T-helper 2 cell (primary cell): ENCODE measurements at regions not wholly inside any gene's neighbourhood (a gene's known extent, or its start where the extent isn't known, plus 50 kb on each side); places are given as distances from the start of the nearest gene placed in this dataset.
"Not testable (repeated sequence)": the region's sequence is repeated elsewhere in the genome, so short reads cannot be mapped to it uniquely, and the experiment has no call there.

Experiments used
- DNase-seq, 5 experiments: peaks; one replicate each; pipeline versions ENCODE4 v3.0.0 to v3.0.0-alpha.2; 2012 to 2022

DNA sequence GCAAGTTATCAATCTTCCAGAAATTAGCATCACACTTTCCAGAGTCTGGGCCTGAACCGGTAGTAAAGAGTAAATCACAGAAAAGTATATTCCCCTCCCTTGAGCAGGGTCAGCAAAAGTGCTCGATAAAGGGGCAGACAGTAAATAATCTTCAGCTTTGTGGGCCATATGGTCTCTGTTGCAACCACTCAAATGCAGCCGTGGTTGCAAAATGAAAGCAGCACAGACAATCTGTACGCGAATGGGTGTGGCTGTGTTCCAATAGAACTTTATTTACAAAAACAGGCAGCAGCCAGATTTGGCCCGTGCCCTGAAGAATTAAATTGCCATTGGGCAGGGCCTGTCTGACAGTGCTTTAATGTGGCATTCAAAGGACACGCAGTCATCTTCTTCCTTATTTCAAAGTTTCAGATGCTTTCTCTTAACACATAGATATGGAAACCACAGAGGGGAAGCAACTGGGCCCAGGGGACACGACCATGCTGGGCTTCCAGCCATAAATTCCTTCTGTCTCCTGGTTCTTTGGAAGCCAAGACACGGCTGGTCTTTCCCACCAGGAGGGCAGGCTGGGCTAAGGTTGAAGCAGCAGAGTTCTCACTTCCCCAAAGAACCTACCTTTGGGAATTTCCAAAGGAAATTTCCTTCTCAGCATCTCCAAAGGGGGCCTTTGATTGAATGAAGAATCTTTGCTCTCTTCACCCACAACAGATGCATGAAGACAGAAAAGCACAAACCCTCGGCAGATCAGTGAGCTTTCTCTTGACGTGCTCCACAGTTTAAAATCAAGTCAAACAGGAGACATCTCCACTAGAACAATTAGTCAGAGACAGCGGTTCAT is 489.8 kb upstream of the PROK2 start:
- DNase-seq = peak in 1 of 5 experiments; percentile 59

DNA sequence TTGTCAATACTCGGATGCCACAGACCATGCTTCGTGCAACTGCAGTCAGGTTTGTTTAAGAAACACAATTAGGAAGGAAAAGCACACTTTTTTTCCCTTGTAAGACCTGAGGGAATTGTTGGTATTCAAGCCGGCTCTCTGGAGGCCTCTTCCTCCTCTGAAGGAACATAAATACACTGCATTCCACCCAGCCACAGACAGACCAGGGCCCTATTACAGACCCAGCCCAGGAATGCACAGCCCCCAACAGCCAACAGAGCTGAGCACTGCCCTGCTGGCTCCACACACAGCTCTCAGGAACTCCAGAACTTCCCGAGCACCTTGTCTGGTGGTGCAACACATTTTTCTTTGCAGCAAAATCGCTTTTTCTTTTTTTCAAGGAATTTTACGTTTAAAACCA is 488.7 kb upstream of the PROK2 start:
- DNase-seq = no peak

DNA sequence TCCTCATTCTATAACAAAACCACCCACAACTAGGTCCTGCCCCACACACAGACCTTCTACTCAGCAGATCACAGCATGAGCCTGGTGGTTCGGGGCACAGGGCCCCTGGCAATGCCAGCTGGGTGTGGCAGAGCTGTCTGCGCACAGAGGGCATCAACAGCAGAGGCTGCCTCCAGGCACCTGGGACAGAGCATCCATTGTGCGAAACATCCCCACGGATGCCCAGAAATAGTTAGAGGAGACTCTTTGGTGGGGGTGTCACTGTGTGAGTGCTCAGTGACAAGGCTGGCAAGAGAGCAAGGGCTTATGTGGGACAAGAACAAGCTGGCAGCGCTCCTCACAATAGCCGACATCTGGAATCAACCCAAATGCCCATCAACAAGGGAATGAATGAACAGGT is 487.4 kb upstream of the PROK2 start:
- no peak for DNase-seq

DNA sequence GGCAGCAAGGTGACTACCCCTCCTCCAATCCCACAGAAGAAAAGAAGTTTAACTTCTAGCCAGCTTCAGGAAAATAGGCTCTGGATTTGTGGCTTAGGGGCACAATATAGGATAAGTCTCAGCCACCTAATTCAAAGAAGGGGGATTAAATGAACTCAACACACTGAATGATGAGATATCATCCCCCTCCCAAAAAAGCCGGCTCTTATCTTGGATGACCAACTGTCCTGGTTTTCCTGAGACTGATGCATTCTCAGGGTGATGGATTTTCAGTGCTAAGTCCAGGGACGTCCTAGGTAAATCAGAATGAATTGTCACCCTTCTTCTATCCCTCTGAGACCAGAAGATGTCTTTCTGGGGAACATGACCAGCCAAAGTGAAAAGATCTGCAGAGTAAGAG is 487.0 kb upstream of the PROK2 start:
- no peak for DNase-seq

DNA sequence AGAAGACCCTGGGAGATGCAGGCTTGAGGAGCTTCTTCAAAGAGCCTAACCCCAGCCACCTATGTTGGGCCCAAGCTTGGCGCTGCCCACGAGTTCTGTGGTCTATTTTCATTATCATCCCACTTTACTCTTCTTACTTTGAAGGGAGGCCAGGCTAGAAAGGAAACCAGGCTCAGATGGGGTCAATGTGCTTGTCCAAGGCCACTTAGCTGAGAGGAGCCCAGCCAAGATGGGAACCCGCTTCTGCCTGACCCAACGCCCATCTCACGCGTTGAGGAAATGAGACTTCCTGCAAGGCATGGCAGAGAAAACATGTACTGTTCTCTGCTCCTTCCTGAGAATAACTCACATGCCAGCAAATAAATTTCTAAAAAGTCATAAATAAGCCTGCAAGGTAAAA is 486.3 kb upstream of the PROK2 start:
- no peak for DNase-seq

DNA sequence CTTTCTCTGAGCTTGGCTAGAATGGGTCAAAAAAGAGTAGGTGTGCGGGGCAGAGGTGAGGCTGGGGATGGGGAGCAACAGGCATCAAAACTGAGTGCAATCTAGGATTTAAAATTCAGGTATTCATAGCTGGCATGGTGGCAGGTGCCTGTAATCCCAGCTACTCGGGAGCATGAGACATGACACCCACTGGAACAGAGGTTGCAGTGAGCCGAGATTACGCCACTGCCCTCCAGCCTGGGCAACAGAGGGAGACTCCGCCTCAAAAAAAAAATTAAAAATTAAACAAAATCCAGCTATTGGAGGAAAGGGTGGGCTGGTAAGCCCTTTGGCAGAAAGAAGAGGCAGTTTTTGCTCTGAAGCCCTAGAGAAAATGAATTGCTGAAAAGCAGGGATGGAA is 485.8 kb upstream of the PROK2 start:
- no peak for DNase-seq

DNA sequence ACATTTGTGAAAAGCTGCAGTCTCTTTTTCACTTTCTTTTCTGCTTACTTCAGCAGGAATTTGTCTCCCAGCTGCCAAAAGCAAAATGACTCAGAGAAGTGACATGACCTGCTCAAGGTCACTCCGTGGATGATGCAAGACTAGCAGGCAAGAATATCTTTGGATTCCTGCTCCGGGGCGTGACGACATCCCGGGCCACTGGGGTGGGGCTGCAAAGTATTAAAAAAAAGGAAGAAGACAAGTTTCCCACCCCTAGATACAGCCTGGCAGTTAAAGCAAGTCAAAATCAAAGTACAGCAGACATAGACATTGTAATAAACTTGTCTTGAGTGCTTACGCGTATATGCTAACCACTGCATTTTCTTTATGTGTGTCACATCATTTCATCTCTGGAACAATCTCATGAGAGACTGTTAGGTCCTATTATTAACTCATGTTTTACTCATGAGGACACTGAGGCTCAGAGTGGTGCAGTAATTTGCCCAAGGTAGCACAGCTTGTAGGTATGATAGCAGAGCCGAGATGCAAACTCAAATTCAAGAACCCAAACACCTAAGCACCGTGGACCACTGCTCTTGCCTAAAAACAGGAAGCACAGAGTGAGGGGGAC is 485.2 kb upstream of the PROK2 start:
- peak in 1 of 5 experiments; percentile 57 for DNase-seq

DNA sequence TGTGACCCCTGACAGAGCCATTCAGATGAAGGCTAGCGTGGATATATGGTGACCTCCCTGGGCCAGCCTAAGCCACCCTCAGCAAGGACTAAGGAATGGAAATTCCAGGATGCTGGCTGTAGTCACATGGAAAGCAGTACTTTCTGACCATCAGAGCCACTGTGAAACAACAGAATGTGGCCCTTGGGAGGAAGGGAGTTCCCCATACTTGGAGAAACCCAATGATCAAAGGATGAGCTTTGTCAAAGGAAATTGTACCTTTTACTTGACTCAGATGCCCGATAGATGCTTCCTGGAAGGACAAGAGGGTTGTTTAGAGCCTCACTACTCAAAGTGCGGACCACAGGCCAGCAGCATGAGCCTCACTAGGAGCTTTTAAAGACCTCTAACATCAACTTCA is 484.5 kb upstream of the PROK2 start:
- DNase-seq = no peak

DNA sequence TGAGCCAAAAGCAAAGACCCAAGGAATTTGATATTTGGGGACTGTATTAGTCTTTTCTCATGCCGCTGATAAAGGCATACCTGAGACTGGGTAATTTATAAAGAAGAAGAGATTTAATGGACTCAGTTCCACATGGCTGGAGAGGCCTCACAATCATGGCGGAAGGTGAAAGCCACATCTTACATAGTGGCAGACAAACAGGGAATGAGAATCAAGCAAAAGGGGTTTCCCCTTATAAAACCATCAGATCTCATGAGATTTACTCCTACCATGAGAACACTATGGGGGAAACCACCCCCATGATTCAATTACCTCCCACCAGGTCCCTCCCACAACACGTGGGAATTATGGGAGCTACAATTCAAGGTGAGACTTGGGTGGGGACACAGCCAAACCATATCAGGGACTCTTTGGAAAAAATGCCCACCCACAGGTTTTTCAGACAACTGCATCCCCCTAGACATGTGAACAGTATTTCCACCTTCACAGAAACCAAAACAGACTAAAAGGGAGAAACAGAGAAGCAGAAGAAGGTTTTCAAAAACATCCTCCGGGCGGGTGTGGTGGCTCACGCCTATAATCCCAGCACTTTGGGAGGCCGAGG is 482.1 kb upstream of the PROK2 start:
- not testable (repeated sequence) for DNase-seq

DNA sequence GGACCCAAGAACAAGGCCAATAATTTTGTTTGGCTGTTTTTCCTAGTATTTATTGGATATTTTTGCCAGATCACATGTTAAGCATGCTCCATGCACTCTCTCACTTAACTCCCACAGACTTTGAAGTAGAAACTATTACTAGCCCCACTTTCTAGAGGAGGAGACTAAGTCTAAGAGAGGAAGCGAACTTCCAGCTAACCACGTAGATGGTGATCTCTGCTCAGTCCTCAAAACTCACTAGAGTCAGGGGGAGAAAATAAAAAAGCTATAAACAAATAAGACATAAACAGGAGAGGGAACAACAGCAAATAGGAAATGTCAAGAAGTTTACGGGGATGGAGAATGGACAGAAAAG is 481.0 kb upstream of the PROK2 start:
- no peak for DNase-seq

DNA sequence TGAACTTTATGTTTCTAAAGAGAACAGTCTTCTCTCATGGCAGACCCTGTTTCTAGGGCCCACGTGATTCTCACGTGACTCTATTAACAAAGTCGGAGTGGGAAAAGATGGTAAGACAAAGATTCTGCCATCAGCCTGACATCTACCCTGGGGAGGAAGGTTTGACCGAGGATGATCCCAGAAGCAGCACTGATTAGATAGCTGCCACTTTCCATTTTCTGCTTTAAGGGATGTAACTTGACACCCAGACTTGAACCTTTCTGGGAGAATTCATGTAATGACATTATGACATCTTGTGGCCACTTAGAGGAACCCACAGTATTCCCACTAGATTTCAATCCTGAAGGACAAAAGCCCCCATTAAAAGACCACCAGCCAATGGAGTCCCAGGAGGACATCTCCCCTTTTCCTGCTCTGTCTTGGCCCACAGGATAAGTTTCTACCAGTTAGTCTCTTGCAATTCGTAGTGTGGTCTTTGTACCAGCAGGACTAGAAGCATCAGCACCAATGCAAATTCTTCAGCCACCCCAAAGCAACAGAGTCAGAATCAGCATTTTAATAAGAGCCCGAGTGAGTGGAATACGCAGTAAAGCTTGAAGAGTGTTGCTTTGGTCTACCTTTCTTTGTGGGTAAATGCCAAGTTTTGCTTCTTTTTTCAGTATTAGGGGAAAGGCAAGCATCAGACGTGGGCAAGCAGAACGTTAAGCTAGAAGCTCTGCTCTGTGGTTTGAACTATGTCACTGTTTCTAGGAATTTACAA is 480.5 kb upstream of the PROK2 start:
- peak in 1 of 5 experiments; percentile 19 for DNase-seq

DNA sequence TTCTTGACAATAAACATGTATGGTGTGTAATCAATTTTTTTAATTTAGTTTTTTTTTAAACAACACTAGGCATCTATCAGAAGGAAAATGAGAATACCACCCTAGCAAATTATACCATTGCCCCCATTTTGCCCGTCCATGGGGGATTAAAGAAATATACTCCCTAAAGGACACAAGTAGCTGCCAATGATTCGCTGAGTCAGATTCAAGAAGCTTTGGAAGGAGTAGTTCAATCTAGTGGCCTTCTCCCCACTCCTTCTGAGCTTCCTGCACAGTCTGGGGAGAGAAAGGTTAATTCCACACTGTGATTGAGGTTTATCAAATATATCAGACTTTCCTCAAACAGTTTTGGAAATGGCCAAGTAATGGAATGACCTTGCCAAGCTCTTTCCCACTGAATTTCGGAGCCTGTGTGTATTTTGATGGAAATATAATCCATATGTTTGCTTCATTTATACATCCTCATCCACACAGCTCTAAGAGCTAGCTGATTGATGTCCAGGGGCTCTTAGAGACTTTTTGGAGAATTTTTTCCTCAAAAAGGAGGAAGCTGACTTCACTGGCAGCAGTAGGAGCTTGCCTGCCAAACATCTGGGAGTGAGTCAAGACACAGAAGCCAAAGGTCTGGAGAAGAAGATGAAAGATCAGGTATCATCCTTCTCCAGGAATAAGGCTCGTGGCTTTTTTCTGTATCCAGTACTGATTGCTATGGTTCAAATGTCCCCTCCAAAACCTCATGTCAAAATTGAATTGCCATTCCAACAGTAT is 478.5 kb upstream of the PROK2 start:
- no peak for DNase-seq

DNA sequence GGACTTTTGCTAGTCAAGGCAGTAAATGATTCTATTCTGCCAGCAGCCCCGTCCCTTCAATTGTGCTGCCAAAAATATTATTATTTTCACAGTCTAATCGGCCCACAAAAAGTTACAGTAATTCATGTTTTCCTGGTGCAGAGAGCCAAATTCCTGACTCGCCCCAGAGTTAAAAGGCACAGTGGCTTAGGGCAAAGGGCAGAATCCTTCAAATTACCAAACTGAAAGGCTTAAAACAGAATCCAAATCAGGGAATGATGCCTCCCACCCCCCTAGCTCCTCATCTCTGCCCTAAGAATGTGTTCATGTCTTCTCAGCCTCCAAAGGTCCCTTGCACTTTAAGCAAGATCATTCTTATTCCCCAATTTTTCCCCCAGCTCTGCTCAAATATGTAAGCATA is 477.8 kb upstream of the PROK2 start:
- DNase-seq = no peak

DNA sequence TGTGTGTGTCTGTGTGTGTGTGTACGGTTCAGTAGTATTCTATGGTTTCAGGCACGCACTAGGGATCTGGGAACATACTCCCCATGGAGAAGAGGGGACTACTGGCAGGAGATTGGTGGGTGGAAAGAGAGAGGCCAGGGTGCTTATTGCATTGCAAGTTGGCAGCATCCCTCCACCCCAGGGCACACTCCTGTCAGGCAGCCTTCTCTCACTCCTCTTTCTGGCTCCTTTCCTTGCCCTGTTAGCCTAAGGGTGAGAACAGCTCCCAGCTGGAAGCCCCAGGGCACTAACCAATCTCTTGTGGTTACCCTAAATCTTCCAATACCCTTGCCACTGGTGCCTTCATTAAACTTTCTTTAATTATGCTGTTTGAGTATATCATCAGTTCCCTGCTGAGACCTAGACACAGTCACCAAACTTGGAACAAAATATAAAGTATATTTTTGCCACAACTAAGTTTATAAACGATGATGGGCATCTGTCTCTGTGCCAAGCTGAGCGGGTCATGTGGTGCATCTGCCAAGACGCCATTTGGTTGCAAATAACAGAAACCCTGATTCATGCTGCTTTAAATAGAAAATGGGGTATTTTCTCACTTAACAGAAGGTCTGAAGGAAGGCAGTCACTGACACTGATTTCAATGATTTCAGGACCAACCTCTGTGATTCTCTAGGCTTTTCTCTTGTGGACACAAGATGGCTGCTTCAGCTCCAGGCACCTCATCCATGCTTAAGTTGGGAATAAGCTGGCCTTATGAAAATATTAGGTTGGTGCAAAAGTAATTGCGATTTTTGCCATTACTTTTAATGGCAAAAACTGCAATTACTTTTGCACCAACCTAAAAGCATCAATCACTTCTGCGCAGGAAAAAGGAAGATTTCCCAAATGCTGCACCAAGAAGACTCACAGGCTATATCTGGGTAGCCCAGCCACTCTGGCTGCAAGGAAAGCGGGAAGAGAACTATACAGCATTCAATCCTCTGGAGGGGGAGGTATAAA is 476.9 kb upstream of the PROK2 start:
- no peak for DNase-seq

DNA sequence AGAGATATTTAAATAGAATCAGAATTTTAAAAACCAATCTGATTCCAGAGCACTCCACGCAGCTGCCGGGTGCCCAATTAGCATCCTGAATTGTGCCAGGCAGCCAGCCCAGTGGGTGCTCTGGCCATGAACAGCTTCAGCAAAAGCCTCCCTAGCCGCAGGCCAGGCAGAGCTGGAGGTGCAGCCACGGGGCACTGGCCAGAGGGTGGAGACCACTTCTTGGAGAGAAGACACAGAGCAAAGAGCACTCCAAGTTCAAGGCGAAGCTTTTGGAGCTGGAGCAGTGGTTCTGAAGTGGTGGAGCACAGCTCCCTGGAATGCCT is 475.6 kb upstream of the PROK2 start:
- DNase-seq = no peak

DNA sequence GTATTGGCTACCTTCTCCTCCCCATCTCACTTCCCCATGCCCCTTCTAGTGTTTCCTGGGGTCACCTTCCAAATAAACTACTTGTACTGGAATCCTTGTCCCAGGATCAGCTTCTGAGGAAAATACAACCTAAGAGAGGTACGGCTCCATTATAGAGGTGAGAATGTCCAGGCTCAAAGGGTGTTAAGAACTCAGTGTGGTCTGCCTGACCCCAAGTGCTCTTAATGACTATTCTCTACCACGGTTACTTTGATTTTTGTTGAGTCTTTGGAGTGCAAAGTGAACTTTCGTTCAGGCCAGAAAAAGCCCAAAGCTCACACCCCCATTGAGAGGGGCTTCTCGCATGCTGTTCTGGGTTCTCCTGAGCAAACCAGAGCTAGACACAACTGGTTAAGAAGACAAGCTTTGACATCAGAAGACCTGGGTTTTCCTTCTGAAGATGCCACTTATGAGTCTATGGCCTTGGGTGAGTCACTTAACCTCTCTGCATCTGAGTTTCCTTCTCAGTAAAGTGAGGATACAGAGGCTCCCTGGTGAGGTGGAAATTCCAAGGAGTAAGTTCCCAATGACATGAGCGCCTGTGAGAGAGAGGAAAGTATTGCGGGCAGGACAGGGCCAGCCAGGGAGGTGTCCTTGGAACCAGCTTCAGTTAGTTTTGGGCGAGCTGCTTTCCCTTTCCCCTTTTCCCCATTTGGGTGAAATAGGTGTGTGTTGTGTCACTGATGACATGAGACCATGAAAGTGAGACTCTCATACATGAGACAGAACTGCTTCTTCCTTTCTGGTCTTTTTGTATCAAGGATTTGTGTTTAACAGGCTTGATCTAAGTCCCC is 475.0 kb upstream of the PROK2 start:
- no peak for DNase-seq

DNA sequence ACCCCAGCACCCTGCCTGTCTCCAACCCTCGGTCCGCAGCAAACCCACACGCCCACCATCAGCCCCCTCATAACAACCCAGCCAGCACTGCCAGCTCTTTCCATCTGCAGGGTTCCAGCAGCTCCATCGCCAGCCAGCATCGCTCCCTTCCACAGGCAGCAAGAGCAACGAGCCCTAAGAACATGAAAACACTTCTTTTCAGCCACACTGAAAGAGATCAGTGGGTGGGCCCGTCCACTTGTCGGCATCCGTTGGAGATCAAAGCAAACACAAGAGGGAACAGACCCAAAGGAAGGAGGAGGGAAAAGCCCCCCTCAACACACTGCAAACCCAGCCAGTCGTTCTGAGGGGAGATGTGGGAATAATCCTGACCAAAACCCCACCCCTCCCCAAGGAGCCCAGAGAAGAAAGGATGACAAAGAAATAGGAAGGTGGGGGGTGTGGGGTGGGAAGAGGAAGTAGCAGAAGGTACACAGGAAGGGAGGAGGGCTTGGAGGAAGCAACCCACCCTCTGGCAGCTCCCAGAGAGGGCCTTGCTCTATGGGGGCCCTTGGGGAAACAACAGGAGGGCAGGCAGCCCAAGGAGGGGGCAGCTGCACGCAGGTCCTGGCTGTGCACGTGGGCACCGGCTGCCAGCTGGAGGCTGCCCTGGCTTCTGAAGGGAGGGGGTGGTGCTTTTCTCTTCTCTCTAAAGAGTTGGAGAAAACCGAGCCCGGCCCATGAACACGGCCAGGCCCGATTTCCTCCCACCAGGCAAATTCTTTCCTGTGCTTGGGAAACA is 473.6 kb upstream of the PROK2 start:
- DNase-seq = no peak

DNA sequence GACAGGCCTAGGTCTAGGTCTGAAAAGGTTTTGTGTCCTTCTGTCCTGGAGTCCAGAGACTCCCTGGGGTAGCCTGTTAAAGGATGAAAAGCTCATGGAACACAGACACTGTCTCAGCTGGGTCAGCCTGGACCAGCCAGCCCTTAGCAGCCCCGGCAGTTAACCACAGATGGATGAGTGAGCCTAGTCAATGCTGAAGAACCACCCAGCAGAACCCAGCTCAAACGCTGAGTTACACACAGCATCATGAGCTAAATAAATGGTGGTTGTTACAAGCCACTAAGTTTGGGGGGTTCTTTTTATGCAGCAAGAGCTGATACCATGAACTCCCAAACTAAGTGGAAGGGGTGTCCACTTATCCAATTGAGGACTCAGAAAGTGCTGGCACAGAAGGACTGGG is 472.8 kb upstream of the PROK2 start:
- DNase-seq = no peak

DNA sequence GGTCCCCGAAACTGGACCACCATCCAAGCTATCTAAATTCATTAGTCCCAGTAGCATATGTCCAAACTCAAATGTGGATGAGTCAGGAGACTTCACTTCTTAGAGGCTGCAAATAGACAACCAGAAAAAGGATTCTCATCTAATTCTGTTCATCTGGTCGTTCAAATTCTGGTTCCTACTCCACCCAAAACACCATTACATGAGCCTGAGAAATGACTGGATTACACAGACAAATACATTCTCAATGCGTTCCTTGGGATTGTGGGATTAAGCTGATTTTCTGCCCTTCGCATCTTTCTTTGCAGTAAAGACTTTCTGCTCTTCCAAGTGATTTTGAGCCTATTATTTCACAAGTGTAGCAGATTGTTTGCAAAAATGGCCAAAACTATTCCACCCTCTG is 472.3 kb upstream of the PROK2 start:
- no peak for DNase-seq

DNA sequence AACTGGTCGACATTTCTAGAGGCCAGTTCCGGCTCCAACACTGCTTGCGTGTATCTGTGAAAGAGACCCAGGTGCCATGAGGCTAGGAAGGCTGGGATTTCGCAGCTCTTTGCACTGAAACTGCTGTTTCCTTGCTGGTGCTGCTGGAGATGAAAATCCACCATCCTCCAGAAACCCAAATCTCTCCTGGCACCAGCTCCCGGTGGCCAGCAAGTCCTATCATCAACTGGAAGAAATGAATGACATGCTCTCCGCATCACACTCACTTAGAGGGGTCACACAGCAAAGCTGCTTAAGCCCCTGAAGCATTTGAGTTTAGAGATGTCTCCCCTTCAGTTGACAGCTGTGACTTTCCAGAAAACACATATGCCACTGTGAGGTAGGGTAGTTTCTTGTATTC is 471.8 kb upstream of the PROK2 start:
- no peak for DNase-seq
